HEK293T (cell line): ENCODE measurements at regions not wholly inside any gene's neighbourhood (a gene's known extent, or its start where the extent isn't known, plus 50 kb on each side); places are given as distances from the start of the nearest gene placed in this dataset.
"Not testable (repeated sequence)": the region's sequence is repeated elsewhere in the genome, so short reads cannot be mapped to it uniquely, and the experiment has no call there.

ENCODE experiments used
- ARNT ChIP-seq: fragments of 450-650 bp; IDR thresholded peaks from 2 replicates; pipeline ENCODE4 v1.6.1; 2017; ENCODE audit warnings: mild to moderate bottlenecking
- BHLHE40 ChIP-seq: fragments of 450-650 bp; IDR thresholded peaks from 2 replicates; pipeline ENCODE4 v1.6.1; 2016; ENCODE audit warnings: mild to moderate bottlenecking, moderate library complexity, borderline replicate concordance
- CTBP1 ChIP-seq: fragments of 450-650 bp; IDR thresholded peaks from 2 replicates; pipeline ENCODE4 v1.6.1; 2016; ENCODE audit warnings: borderline replicate concordance
- ELF4 ChIP-seq: fragments of 450-650 bp; IDR thresholded peaks from 2 replicates; pipeline ENCODE4 v1.6.1; 2017; ENCODE audit warnings: antibody characterized with exemption
- FOXK2 ChIP-seq: fragments of 450-650 bp; IDR thresholded peaks from 2 replicates; pipeline ENCODE4 v1.6.1; 2016; ENCODE audit warnings: mild to moderate bottlenecking
- FOXM1 ChIP-seq: fragments of 450-650 bp; IDR thresholded peaks from 2 replicates; pipeline ENCODE4 v1.6.1; 2017; ENCODE audit warnings: mild to moderate bottlenecking, borderline replicate concordance
- HDGF ChIP-seq: fragments of 450-650 bp; IDR thresholded peaks from 2 replicates; pipeline ENCODE4 v1.6.1; 2017; ENCODE audit warnings: antibody characterized with exemption, borderline replicate concordance
- LEF1 ChIP-seq: fragments of 450-650 bp; IDR thresholded peaks from 2 replicates; pipeline ENCODE4 v1.6.1; 2017; ENCODE audit warnings: mild to moderate bottlenecking, borderline replicate concordance
- SP1 ChIP-seq: fragments of 450-650 bp; IDR thresholded peaks from 2 replicates; pipeline ENCODE4 v1.6.1; 2017
- SUZ12 ChIP-seq: fragments of 450-650 bp; IDR thresholded peaks from 2 replicates; pipeline ENCODE4 v1.6.1; 2016; ENCODE audit warnings: mild to moderate bottlenecking
- TARDBP ChIP-seq: fragments of 450-650 bp; IDR thresholded peaks from 2 replicates; pipeline ENCODE4 v1.6.1; 2016
- ZNF384 ChIP-seq: fragments of 450-650 bp; IDR thresholded peaks from 2 replicates; pipeline ENCODE4 v1.6.1; 2016

- TF ChIP-seq TARDBP, BHLHE40, LEF1, CTBP1, FOXK2, FOXM1, ARNT, SUZ12, SP1, ELF4, HDGF, ZNF384: not testable (repeated sequence)
Observed at GRCh38 chr7:121608183-121608582, 212.1 kb upstream of the FAM3C start.
